Upper lobe of left lung (tissue), 6 donors: ENCODE measurements at regions not wholly inside any gene's neighbourhood (a gene's known extent, or its start where the extent isn't known, plus 50 kb on each side); places are given as distances from the start of the nearest gene placed in this dataset.

Experiments
- ATAC-seq, 2 donors: fragments of 200-7000 bp; cut with Tn5 transposase; one replicate each; pipeline ENCODE4 v1.9.1; 2022; ENCODE audit warnings: mild to moderate bottlenecking in 2 of 2, moderate library complexity in 2 of 2; ENCODE audit not compliant: low FRiP score in 2 of 2
- DNase-seq, 2 donors: peaks; one replicate each; pipeline ENCODE4 v3.0.0-alpha.2; 2019 to 2020
- H3K27ac ChIP-seq, 4 donors: fragments of 200-600 bp; sonication (generic); one replicate each; pipeline ENCODE4 v1.5.1; 2016 to 2019
- H3K27me3 ChIP-seq, 4 donors: fragments of 200-600 bp; sonication (generic); one replicate each; pipeline ENCODE4 v1.5.1; 2017 to 2019
- H3K36me3 ChIP-seq, 4 donors: fragments of 200-600 bp; sonication (generic); one replicate each; pipeline ENCODE4 v1.5.1; 2016 to 2019
- H3K4me1 ChIP-seq, 4 donors: fragments of 200-600 bp; sonication (generic); one replicate each; pipeline ENCODE4 v1.5.1; 2018 to 2019
- H3K4me3 ChIP-seq, 4 donors: fragments of 200-600 bp; sonication (generic); one replicate each; pipeline ENCODE4 v1.5.1; 2017 to 2019; ENCODE audit warnings: mild to moderate bottlenecking in 2 of 4, moderate library complexity in 1 of 4
- H3K9me3 ChIP-seq, 4 donors: fragments of 200-600 bp; sonication (generic); one replicate each; pipeline ENCODE4 v1.5.1; 2018 to 2019
- CTCF ChIP-seq, 6 experiments: fragments of 450-650 bp in 4 of 6; fragments of 200-600 bp in 2 of 6; sonication (generic) in 2 of 6; IDR thresholded peaks; one replicate each; pipeline ENCODE4 v1.5.1; 2016 to 2019; ENCODE audit warnings: antibody characterized with exemption in 6 of 6
- EP300 ChIP-seq, 4 donors: sonication (generic); formaldehyde crosslinking; IDR thresholded peaks; one replicate each; pipeline ENCODE4 v1.5.1; 2017; ENCODE audit warnings: antibody characterized with exemption in 4 of 4, control low read depth in 2 of 4
- POLR2A ChIP-seq, 4 donors: fragments of 450-650 bp; IDR thresholded peaks; one replicate each; pipeline ENCODE4 v1.5.1; 2016 to 2017; ENCODE audit warnings: antibody characterized with exemption in 4 of 4, mild to moderate bottlenecking in 2 of 4
- POLR2AphosphoS5 ChIP-seq, 2 donors: sonication (generic); formaldehyde crosslinking; IDR thresholded peaks; one replicate each; pipeline ENCODE4 v1.5.1; 2017; ENCODE audit warnings: antibody characterized with exemption in 2 of 2
- WGBS, 2 donors: methylation state at CpG; one replicate each; pipeline ENCODE4 v1.1.5; 2017 to 2018; 5-methylcytosine and 5-hydroxymethylcytosine counted together
- donor health status: DM: no; HTN: no; CAD: no; lungs with moderate emphysema.
- donor health status: DM: no; HTN: yes; CAD: no; lungs with severe emphysema.

- TF ChIP-seq CTCF (IDR thresholded peaks at IDR 0.05) (no peak), EP300 (IDR thresholded peaks at IDR 0.05) (no peak), POLR2AphosphoS5 (IDR thresholded peaks at IDR 0.05) (no peak), POLR2A (IDR thresholded peaks at IDR 0.05) (no peak)
- no peaks in the 10 kb centered on the region for H3K36me3 ChIP-seq
- ATAC-seq (no peak), DNase-seq (no peak)
- H3K4me3 ChIP-seq, result no peak overlapping the region
- H3K27me3 ChIP-seq, result no peaks in the 10 kb centered on the region
- H3K4me1 ChIP-seq, result no peaks in the 10 kb centered on the region
- 65 to 75% methylated on average over 1 of the region's 1 CpG for WGBS, 2 donors
- no peaks in the 10 kb centered on the region for H3K9me3 ChIP-seq
- no peak overlapping the region for H3K27ac ChIP-seq
Observed at GRCh38 chr13:105573136-105573535, 962.3 kb downstream of the EFNB2 start.

GRCh38 chr13:105572401-105572800 is 963.1 kb downstream of the EFNB2 start:
- Histone ChIP-seq H3K27me3 (no peaks in the 10 kb centered on the region), H3K9me3 (no peaks in the 10 kb centered on the region), H3K36me3 (no peaks in the 10 kb centered on the region), H3K4me3 (no peak overlapping the region), H3K4me1 (no peaks in the 10 kb centered on the region), H3K27ac (no peak overlapping the region)
- WGBS, 2 donors, result 83 to 94% methylated on average over 1 of the region's 1 CpG
- no peak for DNase-seq
- TF ChIP-seq POLR2AphosphoS5 (IDR thresholded peaks at IDR 0.05) (no peak), CTCF (IDR thresholded peaks at IDR 0.05) (no peak), POLR2A (IDR thresholded peaks at IDR 0.05) (no peak), EP300 (IDR thresholded peaks at IDR 0.05) (no peak)
- ATAC-seq, result no peak

GRCh38 chr13:105569816-105570215 is 965.6 kb downstream of the EFNB2 start:
- no peaks in the 10 kb centered on the region for H3K27me3 ChIP-seq
- no peak for DNase-seq
- no peak for ATAC-seq
- TF ChIP-seq POLR2A (IDR thresholded peaks at IDR 0.05), result no peak
- TF ChIP-seq EP300 (IDR thresholded peaks at IDR 0.05), result no peak
- no peak for TF ChIP-seq CTCF (IDR thresholded peaks at IDR 0.05)
- no peak for TF ChIP-seq POLR2AphosphoS5 (IDR thresholded peaks at IDR 0.05)
- H3K9me3 ChIP-seq, result no peaks in the 10 kb centered on the region
- 93 to 96% methylated on average over 2 of the region's 2 CpGs for WGBS, 2 donors
- no peaks in the 10 kb centered on the region for H3K4me1 ChIP-seq
- no peak overlapping the region for H3K4me3 ChIP-seq
- H3K27ac ChIP-seq, result no peak overlapping the region
- H3K36me3 ChIP-seq, result no peaks in the 10 kb centered on the region

- WGBS, 2 donors, result 63 to 67% methylated on average over 7 of the region's 7 CpGs
- Histone ChIP-seq H3K36me3 (no peaks in the 10 kb centered on the region), H3K4me1 (no peaks in the 10 kb centered on the region), H3K27ac (no peak overlapping the region), H3K9me3 (no peaks in the 10 kb centered on the region), H3K4me3 (no peak overlapping the region), H3K27me3 (no peaks in the 10 kb centered on the region)
- peak in 1 of 2 donors; percentile 40 for ATAC-seq
- DNase-seq, result peak in 1 of 2 donors; percentile 25
- no peak for TF ChIP-seq POLR2AphosphoS5 (IDR thresholded peaks at IDR 0.05)
- no peak for TF ChIP-seq CTCF (IDR thresholded peaks at IDR 0.05)
- TF ChIP-seq POLR2A (IDR thresholded peaks at IDR 0.05), result no peak
- no peak for TF ChIP-seq EP300 (IDR thresholded peaks at IDR 0.05)
Observed at GRCh38 chr13:105567951-105568525, 967.4 kb downstream of the EFNB2 start.

- TF ChIP-seq POLR2AphosphoS5 (IDR thresholded peaks at IDR 0.05) (no peak), EP300 (IDR thresholded peaks at IDR 0.05) (no peak), POLR2A (IDR thresholded peaks at IDR 0.05) (no peak), CTCF (IDR thresholded peaks at IDR 0.05) (no peak)
- ATAC-seq, result no peak
- no peak for DNase-seq
- Histone ChIP-seq H3K27ac (no peak overlapping the region), H3K9me3 (no peaks in the 10 kb centered on the region), H3K4me1 (no peaks in the 10 kb centered on the region), H3K36me3 (no peaks in the 10 kb centered on the region), H3K27me3 (no peaks in the 10 kb centered on the region), H3K4me3 (no peak overlapping the region)
- WGBS, 2 donors, result 76 to 81% methylated on average over 3 of the region's 3 CpGs
Observed at GRCh38 chr13:105565136-105565727, 970.2 kb downstream of the EFNB2 start.
